Activated naive CD4-positive, alpha-beta T cell treated with anti-CD3 and anti-CD28 coated beads, Interleukin-2, amount 10 ng/mL, durations not matched to agents 7 days and 5 days (primary cell): ENCODE measurements at regions not wholly inside any gene's neighbourhood (a gene's known extent, or its start where the extent isn't known, plus 50 kb on each side); places are given as distances from the start of the nearest gene placed in this dataset.

Experiments used
- CTCF ChIA-PET: fragments of 350-600 bp; sonication (Branson Sonifier 250); formaldehyde crosslinking; loops from one replicate; lab custom pipeline; 2021; ENCODE audit warnings: antibody characterized with exemption; lab: Charles Lee
- DNase-seq: peaks from one replicate; pipeline ENCODE4 v3.0.0-alpha.2; 2020
- H3K27ac Mint-ChIP-seq: one replicate; pipeline ENCODE4 v1.8.0; 2021; ENCODE audit warnings: mild to moderate bottlenecking, moderate library complexity, mixed read lengths
- H3K27me3 Mint-ChIP-seq: one replicate; pipeline ENCODE4 v1.8.0; 2021; ENCODE audit warnings: mild to moderate bottlenecking, mixed read lengths
- H3K36me3 Mint-ChIP-seq: one replicate; pipeline ENCODE4 v1.8.0; 2021; ENCODE audit warnings: mixed read lengths
- H3K4me1 Mint-ChIP-seq: one replicate; pipeline ENCODE4 v1.8.0; 2021; ENCODE audit warnings: mixed read lengths
- H3K4me3 Mint-ChIP-seq: one replicate; pipeline ENCODE4 v1.8.0; 2021; ENCODE audit warnings: mild to moderate bottlenecking, moderate library complexity, mixed read lengths
- H3K9me3 Mint-ChIP-seq: one replicate; pipeline ENCODE4 v1.8.0; 2021; ENCODE audit warnings: mixed read lengths

DNA sequence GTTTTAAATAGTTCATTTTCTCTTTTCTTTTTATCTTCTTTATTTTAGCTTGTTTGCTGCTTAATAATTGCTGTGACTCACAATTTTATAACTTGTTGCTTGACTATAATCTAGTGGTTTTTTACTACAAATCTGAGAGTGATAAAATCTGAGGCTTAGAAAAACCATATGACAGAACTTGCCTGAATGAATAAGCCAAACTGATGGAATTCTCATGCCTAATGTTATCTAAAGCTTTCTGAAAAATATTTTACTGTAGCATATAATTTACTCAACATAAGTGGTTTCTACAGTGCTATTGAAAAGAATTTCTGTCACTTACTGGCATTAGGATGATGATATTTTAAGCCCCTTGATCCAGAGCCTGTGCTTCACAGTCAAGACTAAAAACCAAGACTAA lies 175.1 kb downstream of the VGLL3 start:
- Mint-ChIP-seq H3K4me1 (no peaks in the 10 kb centered on the region), H3K36me3 (no peaks in the 10 kb centered on the region), H3K27me3 (no peaks in the 10 kb centered on the region), H3K9me3 (no peaks in the 10 kb centered on the region), H3K27ac (no peak overlapping the region), H3K4me3 (no peak overlapping the region)
- CTCF ChIA-PET = no interaction called here
- DNase-seq = no peak

DNA sequence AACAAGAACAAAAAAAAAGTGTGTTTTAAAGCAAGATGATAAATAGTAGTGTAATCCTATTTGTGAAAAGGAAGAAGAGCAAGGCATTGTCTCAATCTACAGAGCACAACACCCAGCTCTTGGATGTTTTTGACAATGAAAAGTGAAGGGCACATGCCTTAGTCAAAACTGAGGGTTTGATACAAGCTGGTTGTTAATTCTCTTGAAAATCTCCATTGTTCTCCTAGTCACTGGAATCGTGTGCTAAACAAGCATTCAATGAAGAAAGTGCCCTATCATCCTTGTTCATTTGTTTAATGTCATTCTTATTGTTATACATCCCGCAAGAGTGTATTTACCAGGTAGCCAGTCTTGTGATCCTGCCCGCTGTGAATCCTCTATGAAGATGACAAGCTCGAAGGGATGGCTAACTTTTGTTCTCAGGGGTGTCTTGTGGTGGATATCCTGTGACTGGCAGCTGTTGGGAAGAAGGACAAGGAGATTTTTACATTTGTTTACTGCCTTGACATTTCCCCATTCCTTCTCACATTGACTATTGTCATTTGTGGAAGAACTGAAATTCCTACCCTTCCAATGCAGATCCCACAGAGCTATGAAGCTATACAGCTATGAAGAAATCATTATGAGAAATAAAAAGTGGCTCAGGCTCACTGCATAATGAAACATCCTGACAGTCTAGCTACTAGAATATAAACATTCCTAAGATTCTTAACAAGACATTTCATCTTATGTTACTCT lies 175.9 kb downstream of the VGLL3 start:
- Mint-ChIP-seq H3K4me1 (no peaks in the 10 kb centered on the region), H3K4me3 (no peak overlapping the region), H3K36me3 (no peaks in the 10 kb centered on the region), H3K9me3 (no peaks in the 10 kb centered on the region), H3K27me3 (no peaks in the 10 kb centered on the region), H3K27ac (no peak overlapping the region)
- CTCF ChIA-PET = no interaction called here
- DNase-seq = no peak

DNA sequence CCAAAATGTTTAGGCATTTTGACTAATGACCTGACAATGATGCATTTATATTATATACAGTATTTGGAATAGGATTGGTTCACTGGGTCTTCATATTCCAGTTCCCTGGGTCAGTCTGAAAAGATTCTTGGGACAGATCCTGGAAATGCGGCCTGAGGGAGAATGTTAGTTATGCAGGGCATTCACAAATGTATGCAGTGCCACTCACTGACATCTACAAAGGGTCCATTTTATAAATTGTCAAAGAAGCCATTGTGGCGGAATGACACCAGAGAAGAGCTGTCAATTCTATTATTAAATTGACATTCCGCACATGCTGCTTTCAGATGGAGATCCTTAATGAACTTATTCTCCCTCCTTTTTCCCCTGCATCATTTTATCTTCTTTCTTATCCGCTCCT lies 176.6 kb downstream of the VGLL3 start:
- CTCF ChIA-PET = no interaction called here
- H3K27ac Mint-ChIP-seq = no peak overlapping the region
- H3K36me3 Mint-ChIP-seq = no peaks in the 10 kb centered on the region
- no peaks in the 10 kb centered on the region for H3K9me3 Mint-ChIP-seq
- H3K4me1 Mint-ChIP-seq = no peaks in the 10 kb centered on the region
- no peaks in the 10 kb centered on the region for H3K27me3 Mint-ChIP-seq
- DNase-seq = no peak
- no peak overlapping the region for H3K4me3 Mint-ChIP-seq

DNA sequence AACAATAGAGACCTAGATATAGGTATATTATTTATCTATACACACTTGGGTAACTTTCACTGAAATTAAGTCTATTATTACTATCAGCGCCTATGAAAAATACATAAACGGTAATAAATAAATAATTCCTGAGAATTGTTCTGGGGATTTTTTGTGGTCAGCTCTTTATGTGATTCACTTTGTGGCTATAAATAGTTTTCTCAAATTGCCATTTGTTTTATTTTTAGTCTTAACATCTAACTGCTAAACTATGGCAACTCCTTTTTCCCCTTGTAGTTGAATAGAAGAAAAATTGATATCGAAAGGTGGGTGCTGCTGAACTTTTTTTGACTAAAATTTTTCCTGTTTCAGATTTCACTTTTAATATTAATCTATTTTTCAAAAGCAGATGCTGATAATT lies 189.0 kb downstream of the VGLL3 start:
- CTCF ChIA-PET = no interaction called here
- no peak overlapping the region for H3K27ac Mint-ChIP-seq
- H3K4me1 Mint-ChIP-seq = no peaks in the 10 kb centered on the region
- no peaks in the 10 kb centered on the region for H3K36me3 Mint-ChIP-seq
- peaks cover 4% of the 10 kb centered on the region for H3K9me3 Mint-ChIP-seq
- H3K4me3 Mint-ChIP-seq = no peak overlapping the region
- DNase-seq = no peak
- no peaks in the 10 kb centered on the region for H3K27me3 Mint-ChIP-seq

DNA sequence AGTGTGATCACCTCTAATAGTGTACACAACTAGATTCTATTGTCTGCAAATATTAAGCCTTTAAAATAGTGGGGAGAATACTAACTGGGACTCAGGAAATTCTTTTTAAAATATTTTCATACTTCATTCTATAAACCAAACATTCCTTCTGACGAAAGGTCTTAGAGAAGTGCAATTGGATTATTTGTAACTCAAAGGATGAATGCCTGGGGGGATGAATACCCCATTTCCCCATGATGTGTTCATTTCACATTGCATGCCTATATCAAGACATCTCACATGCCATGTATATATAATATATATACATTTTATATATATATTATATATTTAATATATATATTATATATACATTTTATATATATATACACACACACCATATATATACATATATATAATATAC lies 189.9 kb downstream of the VGLL3 start:
- Mint-ChIP-seq H3K4me3 (no peak overlapping the region), H3K36me3 (no peaks in the 10 kb centered on the region), H3K27me3 (no peaks in the 10 kb centered on the region), H3K9me3 (peaks cover 3% of the 10 kb centered on the region), H3K4me1 (no peaks in the 10 kb centered on the region), H3K27ac (no peak overlapping the region)
- DNase-seq = no peak
- CTCF ChIA-PET = no interaction called here

DNA sequence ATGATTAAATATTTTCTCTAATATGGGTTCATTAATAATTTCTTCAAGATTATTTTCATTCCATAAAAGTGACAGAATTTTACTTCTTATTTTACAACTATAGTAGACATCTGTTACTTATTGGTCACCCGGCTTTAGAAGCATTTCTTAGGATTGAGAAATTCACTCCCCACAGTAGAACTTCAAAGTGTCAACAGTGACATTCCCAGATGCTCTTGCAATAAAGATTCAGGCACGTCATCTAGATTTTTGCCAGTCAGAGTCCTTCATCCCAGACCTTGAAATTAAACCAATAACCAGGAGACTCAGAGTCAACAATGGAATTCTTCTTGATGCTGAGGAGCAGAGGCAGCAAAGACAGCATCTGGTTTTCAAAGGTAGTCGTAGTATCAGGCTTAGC lies 190.8 kb downstream of the VGLL3 start:
- no peak overlapping the region for H3K27ac Mint-ChIP-seq
- H3K4me3 Mint-ChIP-seq = no peak overlapping the region
- H3K9me3 Mint-ChIP-seq = no peaks in the 10 kb centered on the region
- H3K27me3 Mint-ChIP-seq = no peaks in the 10 kb centered on the region
- H3K4me1 Mint-ChIP-seq = no peaks in the 10 kb centered on the region
- DNase-seq = no peak
- H3K36me3 Mint-ChIP-seq = no peaks in the 10 kb centered on the region
- CTCF ChIA-PET = no interaction called here

DNA sequence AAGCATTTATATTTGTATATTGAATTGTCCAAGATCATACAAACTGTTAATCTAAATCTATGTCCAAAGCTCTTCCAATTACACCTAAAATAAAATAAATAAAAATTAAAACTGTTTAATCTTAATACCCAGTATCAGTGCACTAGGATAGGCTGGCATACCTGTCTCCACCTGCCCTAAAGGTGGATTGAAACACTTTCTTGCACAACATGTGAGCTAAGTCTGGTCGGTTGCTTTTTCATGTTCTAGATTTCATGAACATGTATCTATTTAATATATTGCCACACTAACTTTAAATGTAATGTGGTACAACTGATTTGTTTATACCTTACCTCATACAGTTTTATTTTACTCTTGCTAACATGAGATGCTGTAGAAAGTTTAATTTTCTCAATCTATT lies 193.0 kb downstream of the VGLL3 start:
- no peak for DNase-seq
- CTCF ChIA-PET = no interaction called here
- H3K4me3 Mint-ChIP-seq = no peak overlapping the region
- no peaks in the 10 kb centered on the region for H3K4me1 Mint-ChIP-seq
- no peaks in the 10 kb centered on the region for H3K9me3 Mint-ChIP-seq
- no peaks in the 10 kb centered on the region for H3K27me3 Mint-ChIP-seq
- H3K36me3 Mint-ChIP-seq = no peaks in the 10 kb centered on the region
- no peak overlapping the region for H3K27ac Mint-ChIP-seq

DNA sequence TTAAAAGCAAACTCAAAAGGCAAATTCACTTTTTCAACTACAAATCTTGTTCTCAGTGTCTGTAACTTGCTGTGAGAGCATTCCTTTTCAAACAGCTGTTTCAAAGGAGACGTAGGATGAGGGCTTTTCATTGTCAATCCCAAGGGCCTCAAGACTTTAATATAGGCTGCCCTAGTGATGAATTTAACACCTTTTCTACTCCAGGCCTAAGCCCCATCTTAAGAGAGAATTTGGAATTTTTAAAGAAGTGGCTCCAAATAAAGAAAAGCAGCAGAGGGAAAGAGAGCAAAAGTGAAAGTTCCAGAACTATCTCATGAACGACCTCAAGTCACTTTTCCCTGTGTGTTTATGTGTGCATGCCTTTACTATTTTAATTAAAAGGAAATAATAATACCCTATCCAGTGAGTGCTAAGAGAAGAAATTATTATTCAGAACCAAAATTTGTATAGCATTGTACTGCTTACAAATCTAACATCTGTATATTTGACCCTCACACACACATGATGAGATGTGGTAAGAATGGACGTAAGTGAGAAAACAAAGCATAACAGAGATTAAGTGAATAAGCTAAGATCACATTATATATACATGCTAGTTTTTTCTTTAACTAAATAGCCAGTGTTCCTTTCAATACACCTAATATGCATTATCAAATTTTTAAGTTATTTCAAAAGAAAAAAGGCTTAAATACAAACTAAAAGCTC lies 196.4 kb downstream of the VGLL3 start:
- no peak overlapping the region for H3K27ac Mint-ChIP-seq
- H3K27me3 Mint-ChIP-seq = no peaks in the 10 kb centered on the region
- DNase-seq = no peak
- CTCF ChIA-PET = no interaction called here
- H3K9me3 Mint-ChIP-seq = no peaks in the 10 kb centered on the region
- H3K4me3 Mint-ChIP-seq = no peak overlapping the region
- H3K36me3 Mint-ChIP-seq = no peaks in the 10 kb centered on the region
- no peaks in the 10 kb centered on the region for H3K4me1 Mint-ChIP-seq

DNA sequence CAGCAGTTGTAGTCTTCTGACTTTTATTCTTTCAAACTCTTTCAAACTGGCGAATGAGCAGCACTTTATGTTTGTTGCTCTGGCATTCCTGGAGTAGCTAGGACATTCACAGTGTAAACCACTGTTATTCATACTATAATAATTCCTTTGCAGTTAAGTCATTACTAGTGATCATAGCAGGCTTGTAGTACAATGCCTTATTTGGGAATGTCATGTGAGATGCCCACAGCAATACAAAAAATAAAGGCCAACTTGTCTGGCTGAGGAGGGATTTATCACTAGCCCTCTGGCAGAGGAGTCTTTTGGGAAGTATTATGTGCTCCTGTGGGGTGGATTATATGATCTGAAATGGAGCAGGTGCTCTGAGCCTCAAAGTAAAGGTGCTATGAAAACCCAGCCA lies 197.2 kb downstream of the VGLL3 start:
- Mint-ChIP-seq H3K36me3 (no peaks in the 10 kb centered on the region), H3K27me3 (no peaks in the 10 kb centered on the region), H3K4me3 (no peak overlapping the region), H3K9me3 (no peaks in the 10 kb centered on the region), H3K27ac (no peak overlapping the region), H3K4me1 (no peaks in the 10 kb centered on the region)
- no peak for DNase-seq
- CTCF ChIA-PET = no interaction called here

DNA sequence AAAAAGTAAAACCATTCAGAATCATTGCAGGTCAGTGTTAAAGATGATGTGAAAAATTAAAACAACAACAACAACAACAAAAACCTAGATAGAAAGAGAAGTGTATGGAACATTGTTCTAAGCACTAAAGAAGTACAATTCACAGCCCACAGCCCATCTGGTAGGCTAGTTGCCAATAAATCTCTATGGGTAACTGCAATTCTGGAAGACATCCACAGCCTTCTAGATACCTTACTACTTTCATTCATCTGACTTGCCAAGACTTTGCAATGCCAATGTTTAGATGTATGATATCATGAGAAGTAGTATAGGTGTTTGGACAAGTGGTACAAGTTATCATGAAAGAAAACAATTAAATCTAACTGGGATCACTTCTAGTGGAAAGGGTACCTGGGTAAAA lies 198.6 kb downstream of the VGLL3 start:
- DNase-seq = no peak
- H3K36me3 Mint-ChIP-seq = no peaks in the 10 kb centered on the region
- CTCF ChIA-PET = no interaction called here

DNA sequence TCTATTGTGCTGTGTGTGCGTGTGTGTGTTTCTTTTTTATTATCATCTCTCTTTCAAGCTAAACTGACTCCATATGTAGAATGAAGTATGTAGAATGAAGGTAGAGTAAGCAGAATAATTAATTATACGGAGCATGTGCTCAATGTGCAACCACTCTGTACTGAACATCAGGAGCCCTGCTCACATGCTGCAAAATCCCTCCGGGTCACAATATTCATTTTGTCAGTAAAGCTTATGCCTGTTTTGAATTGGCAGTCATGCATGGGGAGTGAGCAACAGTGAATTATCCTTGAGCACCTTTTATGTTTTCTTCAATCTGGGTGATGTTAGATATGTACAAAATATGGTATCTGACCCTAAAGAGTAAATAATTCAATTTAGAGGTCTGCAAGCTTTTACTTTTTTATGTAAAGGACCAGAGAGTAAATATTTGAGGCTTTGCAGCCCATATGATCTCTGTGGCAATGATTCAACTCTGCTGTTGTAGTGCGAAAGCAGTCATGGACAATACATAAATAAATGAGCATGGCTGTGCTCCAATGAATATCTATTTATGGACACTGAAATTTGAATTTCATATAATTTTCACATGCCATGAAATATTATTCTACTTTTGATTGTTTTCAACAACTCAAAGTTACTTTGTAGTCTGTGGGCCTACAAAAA lies 199.9 kb downstream of the VGLL3 start:
- Mint-ChIP-seq H3K27ac (no peak overlapping the region), H3K9me3 (no peaks in the 10 kb centered on the region), H3K4me1 (no peaks in the 10 kb centered on the region), H3K27me3 (no peaks in the 10 kb centered on the region), H3K4me3 (no peak overlapping the region), H3K36me3 (no peaks in the 10 kb centered on the region)
- CTCF ChIA-PET = no interaction called here
- DNase-seq = no peak

More for the DNA sequence above, 198.6 kb downstream of the VGLL3 start:
- H3K27me3 Mint-ChIP-seq = no peaks in the 10 kb centered on the region
- H3K4me1 Mint-ChIP-seq = no peaks in the 10 kb centered on the region
- no peak overlapping the region for H3K4me3 Mint-ChIP-seq
- no peaks in the 10 kb centered on the region for H3K9me3 Mint-ChIP-seq
- H3K27ac Mint-ChIP-seq = no peak overlapping the region

DNA sequence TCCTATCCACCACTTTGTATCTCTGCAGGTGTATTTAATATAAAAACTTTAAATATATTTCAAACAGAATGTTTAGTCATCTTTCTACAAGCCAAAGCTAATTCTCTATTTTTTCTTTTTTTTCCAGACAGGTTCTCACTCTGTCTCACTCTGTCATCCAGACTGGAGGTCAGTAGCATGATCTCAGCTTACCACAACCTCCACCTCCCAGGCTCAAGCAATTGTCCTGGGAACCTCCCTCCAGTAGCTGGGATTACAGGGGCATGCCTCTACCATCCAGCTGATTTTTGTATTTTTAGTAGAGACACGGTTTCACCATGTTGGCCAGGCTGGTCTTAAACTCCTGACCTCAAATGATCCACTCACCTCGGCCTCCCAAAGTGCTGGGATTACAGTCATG lies 202.6 kb downstream of the VGLL3 start:
- no peak for DNase-seq
- Mint-ChIP-seq H3K4me3 (no peak overlapping the region), H3K27me3 (no peaks in the 10 kb centered on the region), H3K9me3 (no peaks in the 10 kb centered on the region), H3K36me3 (no peaks in the 10 kb centered on the region), H3K27ac (no peak overlapping the region), H3K4me1 (no peaks in the 10 kb centered on the region)
- CTCF ChIA-PET = no interaction called here

DNA sequence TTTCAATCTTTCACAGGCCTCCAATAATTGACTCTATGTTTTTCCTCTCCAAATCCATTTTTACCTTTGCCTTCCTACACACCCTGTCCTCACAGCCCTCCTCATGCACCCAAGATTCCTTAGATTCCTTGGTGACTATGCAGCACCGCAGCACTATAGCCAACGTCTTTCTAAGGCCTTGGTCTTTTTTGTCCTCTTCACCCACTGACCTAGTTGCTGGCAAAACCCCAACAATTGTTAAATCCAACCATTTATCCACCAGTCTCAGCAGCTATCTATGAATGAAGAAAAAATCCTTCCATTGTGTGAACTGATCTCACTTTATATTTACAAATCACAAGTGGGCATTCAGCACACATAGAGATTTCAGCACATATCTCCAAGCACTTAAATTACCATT lies 203.9 kb downstream of the VGLL3 start:
- no peaks in the 10 kb centered on the region for H3K9me3 Mint-ChIP-seq

DNA sequence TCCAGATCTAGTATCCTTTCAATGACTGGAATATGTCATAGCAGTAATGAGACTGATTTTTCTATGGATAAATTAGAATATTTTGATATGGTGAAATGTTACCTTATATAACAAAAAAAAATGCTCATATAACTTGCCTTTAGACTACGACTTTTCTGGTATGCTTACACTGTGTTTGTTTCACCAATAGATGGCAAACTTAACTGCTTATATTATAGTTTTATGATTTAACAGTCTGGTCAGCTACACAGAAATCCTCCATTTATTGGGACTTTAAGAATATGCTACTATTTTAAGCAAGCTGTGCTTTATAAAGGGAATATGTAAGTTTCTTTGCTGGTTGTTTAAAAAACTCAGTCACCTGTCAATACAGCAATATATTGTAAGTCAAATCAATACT lies 205.6 kb downstream of the VGLL3 start:
- CTCF ChIA-PET = no interaction called here
- H3K27ac Mint-ChIP-seq = no peak overlapping the region

More for the DNA sequence above, 203.9 kb downstream of the VGLL3 start:
- no peak overlapping the region for H3K27ac Mint-ChIP-seq
- no peaks in the 10 kb centered on the region for H3K27me3 Mint-ChIP-seq
- H3K4me1 Mint-ChIP-seq = no peaks in the 10 kb centered on the region
- CTCF ChIA-PET = no interaction called here
- DNase-seq = no peak
- H3K4me3 Mint-ChIP-seq = no peak overlapping the region
- no peaks in the 10 kb centered on the region for H3K36me3 Mint-ChIP-seq

DNA sequence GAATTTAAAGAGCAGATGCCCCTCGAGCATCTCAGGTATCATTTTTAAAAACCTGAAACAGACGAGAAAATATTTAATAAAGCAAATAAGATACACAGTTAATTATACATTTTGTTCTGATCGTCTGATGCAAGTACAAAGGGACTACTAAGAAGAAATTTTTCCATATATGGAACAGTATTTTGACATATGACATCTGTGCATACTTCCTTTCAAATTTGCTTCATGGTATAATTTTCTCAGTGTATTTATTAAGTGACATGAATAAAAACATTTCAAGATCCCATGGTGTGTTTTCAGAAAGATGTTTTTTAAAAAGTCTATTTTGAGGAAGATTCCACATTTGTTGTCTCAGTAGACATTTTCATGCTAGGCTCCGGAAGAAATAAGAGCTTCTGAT lies 208.1 kb downstream of the VGLL3 start:
- DNase-seq = no peak
- CTCF ChIA-PET = no interaction called here
- no peaks in the 10 kb centered on the region for H3K4me1 Mint-ChIP-seq
- H3K27me3 Mint-ChIP-seq = no peaks in the 10 kb centered on the region
- H3K9me3 Mint-ChIP-seq = no peaks in the 10 kb centered on the region
- H3K36me3 Mint-ChIP-seq = no peaks in the 10 kb centered on the region
- H3K27ac Mint-ChIP-seq = no peak overlapping the region
- H3K4me3 Mint-ChIP-seq = no peak overlapping the region

More for the DNA sequence above, 205.6 kb downstream of the VGLL3 start:
- H3K9me3 Mint-ChIP-seq = no peaks in the 10 kb centered on the region
- no peak for DNase-seq
- no peaks in the 10 kb centered on the region for H3K4me1 Mint-ChIP-seq
- H3K36me3 Mint-ChIP-seq = no peaks in the 10 kb centered on the region
- no peaks in the 10 kb centered on the region for H3K27me3 Mint-ChIP-seq
- no peak overlapping the region for H3K4me3 Mint-ChIP-seq
